ENCODE measurements at regions not wholly inside any gene's neighbourhood (a gene's known extent, or its start where the extent isn't known, plus 50 kb on each side); places are given as distances from the start of the nearest gene placed in this dataset.

- 38 to 42% methylated on average over 6 to 7 of the region's 7 CpGs for WGBS, 2 donors
- intact Hi-C loops (cut with DNase I) = loop anchor here (10.0 kb wide), 1 partner anchor 459 kb away; no protein-coding TSS in a partner anchor
- Histone ChIP-seq H3K27ac (no peak overlapping the region), H3K9me3 (no peaks in the 10 kb centered on the region), H3K4me1 (no peaks in the 10 kb centered on the region), H3K4me3 (no peak overlapping the region), H3K27me3 (peaks cover 0 to 5% (median 0%) of the 10 kb centered on the region in 4 donors), H3K36me3 (no peaks in the 10 kb centered on the region)
- no peak for TF ChIP-seq POLR2A (IDR thresholded peaks at IDR 0.05)
- TF ChIP-seq, protein P1, sequence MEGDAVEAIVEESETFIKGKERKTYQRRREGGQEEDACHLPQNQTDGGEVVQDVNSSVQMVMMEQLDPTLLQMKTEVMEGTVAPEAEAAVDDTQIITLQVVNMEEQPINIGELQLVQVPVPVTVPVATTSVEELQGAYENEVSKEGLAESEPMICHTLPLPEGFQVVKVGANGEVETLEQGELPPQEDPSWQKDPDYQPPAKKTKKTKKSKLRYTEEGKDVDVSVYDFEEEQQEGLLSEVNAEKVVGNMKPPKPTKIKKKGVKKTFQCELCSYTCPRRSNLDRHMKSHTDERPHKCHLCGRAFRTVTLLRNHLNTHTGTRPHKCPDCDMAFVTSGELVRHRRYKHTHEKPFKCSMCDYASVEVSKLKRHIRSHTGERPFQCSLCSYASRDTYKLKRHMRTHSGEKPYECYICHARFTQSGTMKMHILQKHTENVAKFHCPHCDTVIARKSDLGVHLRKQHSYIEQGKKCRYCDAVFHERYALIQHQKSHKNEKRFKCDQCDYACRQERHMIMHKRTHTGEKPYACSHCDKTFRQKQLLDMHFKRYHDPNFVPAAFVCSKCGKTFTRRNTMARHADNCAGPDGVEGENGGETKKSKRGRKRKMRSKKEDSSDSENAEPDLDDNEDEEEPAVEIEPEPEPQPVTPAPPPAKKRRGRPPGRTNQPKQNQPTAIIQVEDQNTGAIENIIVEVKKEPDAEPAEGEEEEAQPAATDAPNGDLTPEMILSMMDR (IDR thresholded peaks at IDR 0.05) = peak; percentile 59 to 76 (median 70)
- no peak for DNase-seq
These were observed 96.7 kb upstream of the BACH2 start for GRCh38 chr6:90393232-90393884.

GRCh38 chr6:90390379-90390778 lies 93.7 kb upstream of the BACH2 start:
- no peaks in the 10 kb centered on the region for H3K36me3 ChIP-seq
- H3K4me1 ChIP-seq = no peaks in the 10 kb centered on the region
- peaks cover 0 to 13% (median 0%) of the 10 kb centered on the region in 4 donors for H3K27me3 ChIP-seq
- DNase-seq = no peak
- no peaks in the 10 kb centered on the region for H3K9me3 ChIP-seq
- intact Hi-C loops (cut with DNase I) = loop anchor here (10.0 kb wide), 1 partner anchor 456 kb away; no protein-coding TSS in a partner anchor
- H3K27ac ChIP-seq = no peak overlapping the region
- TF ChIP-seq, protein P1 (IDR thresholded peaks at IDR 0.05) = no peak
- no peak for TF ChIP-seq POLR2A (IDR thresholded peaks at IDR 0.05)
- no peak overlapping the region for H3K4me3 ChIP-seq

- H3K9me3 ChIP-seq = no peaks in the 10 kb centered on the region
- TF ChIP-seq POLR2A (IDR thresholded peaks at IDR 0.05) = no peak
- TF ChIP-seq, protein P1 (IDR thresholded peaks at IDR 0.05) = no peak
- peaks cover 0 to 8% (median 0%) of the 10 kb centered on the region in 4 donors for H3K27me3 ChIP-seq
- no peaks in the 10 kb centered on the region for H3K4me1 ChIP-seq
- DNase-seq = no peak
- no peak overlapping the region for H3K27ac ChIP-seq
- intact Hi-C loops (cut with DNase I) = loop anchor here (10.0 kb wide), 1 partner anchor 94 kb away; the partner anchor contains the start of gene BACH2
- H3K36me3 ChIP-seq = no peaks in the 10 kb centered on the region
- no peak overlapping the region for H3K4me3 ChIP-seq
- WGBS, 2 donors = 76 to 84% methylated on average over 5 of the region's 5 CpGs
These were observed 91.8 kb upstream of the BACH2 start for GRCh38 chr6:90388395-90388794.

DNA sequence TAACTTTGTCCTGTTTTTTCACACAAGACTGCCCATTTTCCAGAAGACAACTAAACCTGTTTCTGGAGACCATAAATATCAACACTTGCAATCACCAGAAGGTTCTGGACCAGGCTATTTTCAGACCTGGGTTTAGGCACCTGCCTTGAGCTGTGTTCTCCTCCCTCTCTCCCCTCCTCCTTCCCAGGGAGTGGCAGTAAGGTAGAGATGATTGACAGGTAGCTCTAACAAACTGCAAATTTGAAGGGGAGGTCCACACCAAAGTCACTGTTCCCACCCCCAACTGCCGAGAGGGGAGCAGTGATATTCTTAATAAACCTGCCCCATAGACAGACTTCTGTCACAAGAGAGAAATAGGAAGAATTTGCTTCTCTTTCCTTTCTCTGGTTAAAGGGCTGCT lies 91.2 kb upstream of the BACH2 start:
- peaks cover 0 to 8% (median 0%) of the 10 kb centered on the region in 4 donors for H3K27me3 ChIP-seq
- H3K27ac ChIP-seq = no peak overlapping the region
- no peak overlapping the region for H3K4me3 ChIP-seq
- TF ChIP-seq, protein P1 (IDR thresholded peaks at IDR 0.05) = no peak
- no peak for TF ChIP-seq POLR2A (IDR thresholded peaks at IDR 0.05)
- no peak for DNase-seq
- 60 to 88% methylated on average over 1 of the region's 1 CpG for WGBS, 2 donors
- H3K9me3 ChIP-seq = no peaks in the 10 kb centered on the region
- intact Hi-C loops (cut with DNase I) = loop anchor here (10.0 kb wide), 1 partner anchor 93 kb away; the partner anchor contains the start of gene BACH2
- H3K4me1 ChIP-seq = no peaks in the 10 kb centered on the region
- H3K36me3 ChIP-seq = no peaks in the 10 kb centered on the region

DNA sequence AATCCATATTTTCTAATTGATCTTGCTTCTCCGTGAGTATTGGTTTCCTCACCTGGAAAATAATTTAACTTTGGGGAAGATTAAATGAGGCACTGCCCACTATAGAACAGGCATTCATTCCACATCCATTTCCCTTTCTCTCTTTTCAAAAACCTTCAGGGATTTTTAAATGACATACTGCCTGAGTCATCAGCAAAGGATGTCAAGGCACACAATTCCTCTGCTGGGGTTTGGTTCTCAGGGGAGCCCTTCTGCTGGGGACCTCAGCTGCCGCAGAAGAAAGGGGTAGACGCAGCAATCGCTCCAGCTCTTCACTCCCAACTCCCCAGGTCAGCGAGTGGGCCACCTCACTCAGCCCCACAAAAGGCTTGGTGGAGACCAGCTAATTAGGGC lies 90.7 kb upstream of the BACH2 start:
- H3K4me3 ChIP-seq = no peak overlapping the region
- intact Hi-C loops (cut with DNase I) = loop anchor here (10.0 kb wide), 1 partner anchor 93 kb away; the partner anchor contains the start of gene BACH2
- WGBS, 2 donors = 50 to 81% methylated on average over 1 to 5 of the region's 5 CpGs
- H3K27ac ChIP-seq = no peak overlapping the region
- H3K27me3 ChIP-seq = peaks cover 0 to 13% (median 0%) of the 10 kb centered on the region in 4 donors
- DNase-seq = no peak
- no peaks in the 10 kb centered on the region for H3K36me3 ChIP-seq
- TF ChIP-seq, protein P1 (IDR thresholded peaks at IDR 0.05) = no peak
- TF ChIP-seq POLR2A (IDR thresholded peaks at IDR 0.05) = no peak
- H3K9me3 ChIP-seq = no peaks in the 10 kb centered on the region
- H3K4me1 ChIP-seq = no peaks in the 10 kb centered on the region
